HG02973 (cell line): ENCODE measurements at regions not wholly inside any gene's neighbourhood (a gene's known extent, or its start where the extent isn't known, plus 50 kb on each side); places are given as distances from the start of the nearest gene placed in this dataset.
A peak's percentile ranks its signal among the peaks of the same experiment; 100 is the strongest.

ENCODE experiments used
- ATAC-seq: cut with Tn5 transposase; IDR thresholded peaks from one replicate; pipeline ENCODE4 v1.9.1; 2021; ENCODE audit warnings: moderate library complexity; ENCODE audit not compliant: unreplicated experiment

DNA sequence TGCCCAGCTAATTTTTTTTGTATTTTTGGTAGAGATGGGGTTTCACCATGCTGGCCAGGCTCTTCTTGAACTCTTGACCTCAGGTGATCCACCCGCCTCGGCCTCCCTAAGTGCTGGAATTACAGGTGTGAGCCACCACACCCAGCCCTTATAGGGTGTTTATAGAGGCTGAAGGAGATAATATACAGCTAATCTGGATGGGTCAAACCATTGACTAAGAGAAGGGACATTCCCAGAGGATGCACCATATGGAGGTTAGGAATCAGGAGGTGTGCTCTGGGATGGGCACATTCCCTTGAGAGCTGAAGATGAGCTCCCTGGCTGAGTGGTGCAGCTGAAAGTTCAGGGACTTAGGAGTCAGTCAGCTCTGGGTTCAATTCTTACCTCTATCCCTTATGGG, 68.3 kb upstream of the SHISA3 start:
- ATAC-seq, result no peak

DNA sequence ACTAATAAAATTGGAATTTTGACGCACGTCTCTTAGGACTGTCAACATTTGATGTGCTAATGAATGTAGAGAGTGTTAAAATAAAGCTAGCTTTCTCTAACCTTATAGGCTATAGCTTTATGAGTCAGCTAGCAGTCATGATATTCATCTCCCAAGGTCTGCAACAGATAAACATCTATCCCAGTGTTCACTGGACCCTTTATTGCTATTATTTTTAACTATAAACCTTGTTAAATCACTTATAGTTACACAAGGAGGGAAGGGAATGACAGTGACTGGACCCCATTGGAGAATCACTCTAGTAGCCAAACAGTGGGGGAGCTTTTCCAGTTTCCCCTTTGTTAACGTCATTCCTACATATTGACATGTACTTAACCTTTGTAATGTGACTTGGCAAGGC, 67.9 kb upstream of the SHISA3 start:
- no peak for ATAC-seq

DNA sequence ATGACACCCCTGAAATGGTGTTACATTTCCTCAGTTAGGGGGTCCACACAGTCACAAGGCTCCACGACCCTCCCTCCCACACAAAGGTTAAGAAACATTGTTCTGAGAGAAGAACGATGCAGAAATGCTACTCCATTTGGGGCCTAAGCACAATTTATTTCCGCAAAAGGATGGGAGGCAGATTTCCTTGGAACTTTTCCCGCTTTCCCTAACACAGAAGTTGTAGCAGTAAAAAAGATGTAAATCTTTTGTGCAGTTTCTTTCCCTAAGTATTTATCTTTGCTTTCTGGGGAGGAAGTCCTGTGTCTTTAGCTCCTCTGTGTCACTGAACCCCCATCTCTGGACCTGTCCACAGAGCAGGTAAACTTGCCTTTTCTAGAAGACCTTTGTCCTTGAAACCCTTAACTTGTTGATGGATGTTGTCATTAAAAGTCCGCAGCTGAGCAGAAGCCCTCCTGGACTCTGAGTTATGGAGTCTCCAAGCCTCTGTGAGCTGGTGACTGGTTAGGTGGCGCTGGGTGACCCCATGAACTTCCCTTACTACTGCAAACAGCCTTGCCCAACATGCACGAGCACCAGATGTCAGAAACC, 67.2 kb upstream of the SHISA3 start:
- no peak for ATAC-seq

DNA sequence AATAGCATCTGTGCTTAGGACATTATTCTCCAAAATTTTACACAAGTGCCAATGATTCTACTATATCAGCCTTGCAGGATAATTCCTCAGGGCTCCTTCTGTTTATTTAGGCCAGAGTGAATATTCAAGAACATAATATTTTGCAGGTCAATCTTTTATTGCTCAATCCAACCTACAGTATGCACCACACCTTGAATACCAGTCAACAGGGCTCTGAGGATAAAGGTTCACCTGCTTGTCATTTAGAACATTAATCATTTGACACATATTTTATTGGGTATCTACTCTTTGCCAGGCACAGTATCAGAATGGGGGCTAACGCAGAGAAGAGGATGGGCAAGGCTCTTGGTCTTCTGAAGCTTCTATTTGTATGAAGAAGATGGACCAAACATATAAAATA, 66.2 kb upstream of the SHISA3 start:
- ATAC-seq, result no peak

DNA sequence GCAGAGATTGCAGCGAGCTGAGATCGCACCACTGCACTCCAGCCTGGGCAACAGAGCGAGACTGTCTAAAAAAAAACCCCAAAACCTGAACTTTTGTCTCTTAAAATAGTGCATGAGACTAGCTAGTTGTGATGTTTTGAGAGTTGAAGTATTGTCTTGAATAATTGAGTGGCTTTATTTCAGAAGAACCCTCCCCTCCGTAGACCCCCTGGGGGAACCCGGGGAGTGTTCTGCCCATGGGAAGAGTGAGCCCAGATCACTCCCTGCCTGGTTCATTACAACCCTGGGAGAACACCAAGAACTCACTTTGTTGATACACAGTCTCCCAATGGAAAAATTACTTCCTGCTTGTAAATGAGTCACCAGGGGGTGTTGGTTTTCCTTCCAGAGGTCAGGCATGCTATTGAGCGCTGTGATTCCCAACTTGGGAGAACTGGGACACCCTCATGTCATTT, 65.3 kb upstream of the SHISA3 start:
- ATAC-seq, result no peak

DNA sequence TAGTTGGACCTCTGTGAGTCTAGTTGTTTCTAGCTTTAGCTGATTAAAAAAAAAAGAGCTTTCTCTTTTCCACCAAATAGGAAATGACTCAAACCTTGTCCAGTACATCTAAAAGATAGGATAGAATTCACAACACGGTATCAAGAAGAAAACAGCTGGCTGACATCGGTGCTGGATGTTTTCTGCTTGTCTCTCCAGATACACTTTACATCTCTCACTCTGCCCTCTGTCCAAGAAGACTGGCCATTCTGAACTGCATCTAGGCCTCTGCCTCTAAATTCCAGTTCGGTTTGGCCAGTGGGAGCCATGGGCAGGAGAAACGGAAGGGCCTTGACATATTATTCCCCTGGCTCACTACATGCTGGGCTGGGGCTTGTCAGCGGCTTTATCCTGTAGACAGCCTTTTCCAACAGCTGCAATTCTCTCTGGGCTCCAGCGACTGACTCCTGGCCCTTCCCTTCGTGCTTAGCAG, 57.3 kb upstream of the SHISA3 start:
- no peak for ATAC-seq

DNA sequence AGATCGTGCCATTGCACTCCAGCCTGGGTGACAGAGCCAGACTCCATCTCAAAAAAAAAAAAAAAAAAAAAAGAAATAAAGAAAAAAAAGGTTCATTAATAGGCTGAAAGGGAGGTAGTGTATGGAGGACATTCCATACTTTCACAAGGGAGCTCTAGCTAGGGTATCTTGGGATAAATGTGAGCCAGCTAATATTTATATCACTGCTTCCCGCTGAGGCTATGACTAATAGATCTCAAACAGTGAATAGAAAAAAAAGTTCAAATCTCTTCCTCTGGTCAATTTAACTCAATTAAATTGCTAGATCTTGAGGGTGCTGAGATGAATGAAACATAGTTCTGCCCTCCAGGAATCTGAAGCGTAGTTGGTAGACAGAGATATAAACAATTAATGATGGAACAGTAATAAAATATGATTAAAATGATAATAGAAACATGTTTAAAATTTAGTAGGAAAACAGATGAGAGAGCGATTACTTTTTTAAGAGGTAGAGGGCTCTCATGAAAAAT, 55.7 kb upstream of the SHISA3 start:
- ATAC-seq, result no peak

DNA sequence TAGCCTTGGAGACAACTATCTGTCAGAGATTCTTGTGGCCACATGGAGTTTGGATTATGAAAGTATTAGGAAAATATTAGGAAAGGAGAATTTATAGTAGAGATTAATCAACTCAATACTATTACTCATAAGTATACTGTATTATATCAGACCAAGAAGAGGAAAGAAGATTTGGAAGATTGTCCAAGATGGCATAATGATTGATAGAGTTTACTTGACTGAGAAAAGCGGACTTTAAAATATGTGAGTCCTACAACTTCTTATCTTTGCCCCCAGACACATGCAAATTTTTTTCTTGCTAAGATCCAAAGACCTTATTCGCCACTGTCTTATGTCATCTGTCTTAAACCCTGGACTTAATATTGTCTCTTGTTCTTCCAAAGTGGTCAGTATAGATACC, 54.8 kb upstream of the SHISA3 start:
- ATAC-seq, result no peak

DNA sequence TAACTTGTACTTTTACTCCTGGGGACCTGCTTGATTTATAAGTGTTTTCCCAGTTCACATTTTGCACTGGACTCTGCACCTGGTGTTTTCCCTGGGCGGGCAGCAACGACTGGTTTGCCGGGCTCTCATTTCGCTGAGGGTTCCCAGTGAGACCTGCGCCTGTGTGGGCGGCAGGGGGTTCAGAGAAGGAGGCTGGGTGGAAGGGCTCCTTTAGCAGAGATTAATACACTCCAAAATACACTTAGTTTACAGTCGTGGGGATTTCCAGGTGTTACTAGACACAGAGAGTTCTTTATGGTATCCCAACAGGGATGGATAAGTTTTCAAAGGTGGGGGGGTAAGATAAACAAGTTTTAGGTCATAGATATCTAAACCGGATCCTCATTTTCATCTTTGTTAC, 53.0 kb upstream of the SHISA3 start:
- ATAC-seq, result peak; percentile 71

DNA sequence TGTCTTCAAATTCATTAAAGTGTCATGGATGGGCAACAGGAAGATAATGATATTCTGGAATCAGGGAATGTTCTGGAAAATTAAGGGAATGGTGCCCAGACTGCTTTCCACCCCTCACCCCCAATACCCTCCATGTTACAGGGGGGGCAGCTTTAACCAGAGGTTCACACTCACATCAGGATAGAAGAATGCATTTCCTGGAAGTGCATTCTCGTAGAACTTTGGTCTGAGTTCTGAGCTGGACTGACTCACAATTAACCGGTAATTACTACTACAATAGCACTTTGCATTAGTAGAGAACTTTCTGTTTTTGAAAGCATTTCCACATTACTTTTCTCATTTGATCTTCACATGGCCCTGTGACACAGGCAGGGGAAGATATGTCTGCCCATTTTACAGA, 52.5 kb upstream of the SHISA3 start:
- ATAC-seq, result no peak

DNA sequence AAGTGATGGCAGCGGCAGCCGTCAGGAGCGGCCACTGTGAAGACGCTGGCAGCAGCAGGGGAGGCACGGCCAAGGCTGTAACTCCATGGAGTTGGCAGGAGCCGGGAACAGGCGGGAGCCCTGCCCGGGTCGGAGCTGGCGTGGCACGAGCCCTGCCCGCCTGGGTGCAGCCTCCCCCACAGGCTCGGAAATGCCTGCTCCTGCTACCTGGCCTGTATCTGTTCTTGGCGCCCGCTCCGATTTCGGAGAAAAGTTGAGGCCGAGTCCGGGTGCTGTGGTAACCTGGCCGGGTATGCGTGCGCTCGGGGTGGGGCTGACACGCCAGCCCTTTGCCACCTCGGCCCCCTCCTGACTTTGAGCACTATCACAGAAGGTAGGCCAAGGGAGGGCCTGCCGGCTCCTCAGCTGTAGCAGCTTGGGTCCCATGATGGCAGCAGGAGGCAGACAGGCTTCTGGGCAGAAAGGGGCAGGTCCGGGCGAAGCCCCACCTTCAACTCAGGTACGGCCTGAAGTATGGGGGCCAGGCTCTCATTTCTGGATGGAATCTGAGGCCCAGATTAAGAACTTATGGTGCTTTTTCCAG, 51.2 kb upstream of the SHISA3 start:
- no peak for ATAC-seq

DNA sequence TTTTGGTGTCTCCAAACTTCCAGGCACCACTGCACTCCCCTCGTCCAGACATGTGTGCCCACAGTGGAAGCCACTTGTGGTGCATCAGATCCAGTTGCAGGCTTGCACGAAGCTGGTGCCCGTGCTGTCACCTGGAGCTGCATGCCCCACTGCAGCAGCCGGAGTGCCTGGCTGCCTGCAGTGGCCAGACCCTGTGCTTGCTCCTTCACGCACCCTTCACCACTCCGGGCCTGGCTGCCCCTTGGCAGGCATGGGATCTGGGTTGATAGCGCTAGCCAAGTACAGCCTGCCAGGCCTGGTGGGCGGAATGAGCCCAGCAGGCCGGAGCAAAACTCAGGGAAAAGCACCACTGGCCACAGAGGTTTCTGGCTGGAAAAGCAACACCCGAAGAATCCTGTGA, 50.2 kb upstream of the SHISA3 start:
- no peak for ATAC-seq
